Stimulated activated CD4-positive, alpha-beta T cell treated with anti-CD3 and anti-CD28 coated beads, TNF-alpha, amount 100 ng/mL, for 24 hours (primary cell): ENCODE measurements at regions not wholly inside any gene's neighbourhood (a gene's known extent, or its start where the extent isn't known, plus 50 kb on each side); places are given as distances from the start of the nearest gene placed in this dataset.

Source experiments
- DNase-seq, 3 experiments: peaks; one replicate each; pipeline ENCODE4 v3.0.0-alpha.2; 2020; ENCODE audit warnings: low read depth in 3 of 3

DNA sequence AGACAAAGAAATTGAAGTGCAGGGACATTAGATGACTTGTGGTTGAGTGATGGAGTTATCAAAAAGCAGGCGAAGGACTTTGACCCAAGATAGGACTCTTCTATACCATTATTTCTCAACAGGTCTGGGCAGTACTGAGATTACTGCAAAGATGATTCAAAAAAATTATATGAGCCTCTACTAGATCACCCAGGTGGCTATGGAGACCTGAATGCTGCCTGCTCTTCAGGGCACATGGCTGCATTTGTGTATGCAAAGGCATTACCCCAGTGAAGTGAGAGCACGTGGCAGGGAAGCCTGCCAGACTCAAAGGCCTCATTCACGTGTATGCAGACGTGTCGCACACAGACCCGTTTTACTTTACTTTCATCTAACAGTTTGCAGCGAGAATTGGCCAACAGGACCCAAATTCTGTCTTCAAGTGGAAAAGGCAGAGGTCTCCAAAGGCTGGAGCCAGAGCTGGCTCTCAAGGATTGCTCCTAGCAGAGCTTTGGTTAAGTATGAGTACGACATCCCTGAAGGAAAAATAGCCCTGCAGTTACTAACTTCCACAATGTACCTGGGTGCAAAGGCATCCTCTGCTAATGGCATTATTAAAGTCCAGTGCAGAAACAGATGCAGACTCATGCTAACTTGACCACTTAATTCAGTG is 113.8 kb upstream of the ARMC2 start:
- DNase-seq, result no peak

- no peak for DNase-seq
Measured at GRCh38 chr6:108735310-108736001, 112.8 kb upstream of the ARMC2 start.

GRCh38 chr6:108736002-108736361 is 112.2 kb upstream of the ARMC2 start:
- DNase-seq, result no peak

- DNase-seq, result no peak
Measured at GRCh38 chr6:108736832-108737231, 111.4 kb upstream of the ARMC2 start.

DNA sequence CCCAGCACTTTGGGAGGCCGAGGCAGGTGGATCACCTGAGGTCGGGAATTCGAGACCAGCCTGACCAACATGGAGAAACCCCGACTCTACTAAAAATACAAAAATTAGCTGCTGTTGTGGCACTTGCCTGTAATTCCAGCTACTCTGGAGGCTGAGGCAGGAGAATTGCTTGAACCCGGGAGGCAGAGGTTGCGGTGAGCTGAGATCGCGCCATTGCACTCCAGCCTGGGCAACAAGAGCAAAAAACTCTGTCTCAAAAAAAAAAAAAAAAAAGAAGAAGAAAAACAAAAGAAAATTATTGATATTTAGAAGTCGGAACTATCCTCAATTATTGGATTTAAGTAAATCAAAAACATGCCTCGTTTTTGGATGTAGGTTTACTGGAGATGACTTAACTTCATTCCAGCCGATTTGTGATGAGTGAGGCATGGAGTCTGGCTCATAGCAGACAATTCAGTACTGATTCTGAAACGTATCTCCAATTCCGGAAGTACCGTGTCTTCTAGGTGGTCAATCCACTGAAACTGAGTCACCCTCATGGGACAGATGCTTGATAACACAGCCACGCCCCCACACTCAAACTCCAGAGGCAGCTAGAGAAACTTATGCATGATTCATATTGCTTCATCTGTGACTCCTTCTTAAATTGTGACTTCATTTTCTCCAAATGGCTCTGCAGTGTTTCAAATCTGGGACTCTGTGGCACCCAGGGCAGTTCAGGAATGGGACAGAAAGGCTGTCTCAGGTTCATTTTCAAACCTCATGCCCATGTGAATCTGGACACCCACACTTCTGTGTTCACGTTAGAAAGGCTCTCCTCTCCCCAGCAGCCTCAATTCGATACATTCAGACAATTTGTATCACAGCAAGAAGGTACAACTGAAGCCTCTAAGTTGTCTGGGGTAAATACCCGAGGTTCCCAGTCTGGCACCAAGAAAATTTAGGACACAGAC is 110.4 kb upstream of the ARMC2 start:
- DNase-seq, result peak in 1 of 3 experiments; percentile 29

- no peak for DNase-seq
Measured at GRCh38 chr6:108738684-108739416, 109.4 kb upstream of the ARMC2 start.

DNA sequence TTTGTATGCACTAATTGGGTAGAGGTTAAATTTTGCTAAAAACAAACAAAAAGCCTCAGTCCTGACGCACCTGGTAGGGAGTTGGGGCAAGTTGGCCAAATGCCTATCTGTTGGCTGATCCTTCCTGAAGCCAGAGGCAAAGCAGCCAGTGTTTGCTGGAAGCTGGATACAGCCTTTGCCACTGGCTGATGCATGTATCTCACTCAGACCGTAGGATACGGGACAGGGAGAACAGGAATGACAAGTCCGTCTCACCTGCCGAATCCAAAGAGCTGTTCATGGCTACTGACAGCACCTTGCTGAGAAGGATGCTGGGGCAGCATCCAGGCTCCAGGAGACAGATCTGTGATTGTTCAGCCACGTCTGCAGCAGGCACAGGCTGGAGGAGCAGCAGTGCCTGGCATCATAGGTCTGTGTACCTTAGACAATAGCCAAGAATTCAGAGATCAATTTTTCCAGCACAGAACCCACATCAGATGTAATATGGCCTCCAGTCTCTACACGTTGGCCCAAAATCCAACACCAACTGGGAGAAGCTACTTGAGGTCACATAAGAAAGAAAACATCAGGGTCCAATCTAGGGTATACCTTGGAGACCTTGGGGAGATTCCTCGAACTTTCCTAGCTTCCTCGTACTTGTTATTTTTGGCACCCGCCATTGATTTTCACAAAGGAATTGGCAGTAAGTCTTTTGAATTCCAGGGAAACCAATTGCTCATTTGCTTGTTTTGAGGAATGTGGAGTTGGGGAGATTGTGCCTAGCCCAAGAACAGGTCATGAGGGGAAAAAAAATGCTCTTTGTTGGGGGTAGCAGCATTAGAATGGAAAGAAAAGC is 108.5 kb upstream of the ARMC2 start:
- DNase-seq, result no peak

GRCh38 chr6:108741331-108741989 is 106.8 kb upstream of the ARMC2 start:
- DNase-seq, result no peak

DNA sequence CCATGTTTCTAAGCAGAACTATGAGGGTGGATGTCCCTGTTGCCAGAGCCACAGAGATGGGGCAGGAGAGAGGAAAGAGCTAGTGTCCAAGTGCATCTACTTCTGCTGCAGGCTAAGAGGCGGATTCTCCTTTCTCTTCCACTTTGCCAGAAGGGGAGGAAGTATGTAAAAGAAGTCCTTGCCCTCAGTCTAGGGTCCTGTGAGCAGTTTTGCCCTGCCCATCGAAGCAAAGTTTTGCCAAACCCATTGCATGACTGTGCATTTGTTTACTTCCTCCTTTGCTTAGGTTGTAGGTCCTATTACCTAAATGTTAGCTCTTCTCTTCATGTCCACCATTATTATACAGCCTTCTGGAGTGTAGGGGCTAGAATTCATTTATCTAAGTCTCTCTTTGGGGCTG is 106.2 kb upstream of the ARMC2 start:
- no peak for DNase-seq

GRCh38 chr6:108744244-108744972 is 103.8 kb upstream of the ARMC2 start:
- no peak for DNase-seq

GRCh38 chr6:108744996-108745395 is 103.2 kb upstream of the ARMC2 start:
- DNase-seq, result no peak

DNA sequence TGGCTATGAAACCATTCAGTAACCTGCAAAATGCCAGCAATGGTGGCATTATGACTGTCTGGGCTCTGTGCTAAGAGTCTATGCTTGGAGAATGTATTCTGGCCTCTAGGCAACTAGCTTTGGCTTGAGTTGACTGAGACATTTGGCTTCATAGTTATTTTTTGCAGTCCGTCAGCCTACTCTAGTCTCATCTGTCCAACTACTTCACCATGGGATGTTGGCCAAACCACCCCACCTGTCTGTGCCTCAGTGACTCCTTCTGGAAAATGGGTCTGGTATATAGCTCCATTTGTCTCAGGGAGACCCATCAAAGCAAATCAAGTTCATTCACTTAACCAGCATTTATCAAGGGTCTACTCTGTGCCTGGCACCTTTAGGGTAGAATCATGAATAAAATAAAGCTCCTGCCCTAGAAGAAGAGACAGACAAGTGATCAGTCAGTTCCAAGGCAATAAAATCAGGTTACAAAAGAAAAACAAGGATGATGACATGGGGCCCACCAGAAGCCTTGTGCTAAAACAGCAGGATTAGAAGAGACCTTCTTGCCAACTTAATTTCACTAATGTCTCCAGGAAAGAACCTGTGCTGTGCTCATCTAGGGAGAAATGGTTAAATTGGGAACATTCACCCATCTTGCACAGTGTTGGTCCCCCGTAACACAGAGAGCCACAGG is 102.4 kb upstream of the ARMC2 start:
- DNase-seq, result no peak

DNA sequence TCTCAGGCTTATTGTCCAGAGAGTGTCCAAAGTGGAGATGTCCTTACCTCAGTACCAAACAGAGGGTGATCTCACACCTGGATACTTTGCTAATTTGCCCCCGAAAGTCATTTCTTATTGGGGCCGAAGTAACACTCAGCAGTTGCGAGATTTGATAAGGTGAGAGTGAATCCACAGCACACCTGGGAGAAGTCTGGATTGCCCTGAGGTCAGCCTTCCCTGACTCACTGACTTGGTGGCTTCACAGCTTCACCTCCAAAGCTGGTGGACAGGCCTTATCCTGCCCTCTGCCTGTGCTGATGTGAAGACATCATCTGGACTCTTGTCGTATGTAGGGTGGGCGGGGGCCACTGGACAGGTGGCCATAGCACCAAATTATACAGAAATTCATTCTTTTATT is 101.9 kb upstream of the ARMC2 start:
- no peak for DNase-seq

DNA sequence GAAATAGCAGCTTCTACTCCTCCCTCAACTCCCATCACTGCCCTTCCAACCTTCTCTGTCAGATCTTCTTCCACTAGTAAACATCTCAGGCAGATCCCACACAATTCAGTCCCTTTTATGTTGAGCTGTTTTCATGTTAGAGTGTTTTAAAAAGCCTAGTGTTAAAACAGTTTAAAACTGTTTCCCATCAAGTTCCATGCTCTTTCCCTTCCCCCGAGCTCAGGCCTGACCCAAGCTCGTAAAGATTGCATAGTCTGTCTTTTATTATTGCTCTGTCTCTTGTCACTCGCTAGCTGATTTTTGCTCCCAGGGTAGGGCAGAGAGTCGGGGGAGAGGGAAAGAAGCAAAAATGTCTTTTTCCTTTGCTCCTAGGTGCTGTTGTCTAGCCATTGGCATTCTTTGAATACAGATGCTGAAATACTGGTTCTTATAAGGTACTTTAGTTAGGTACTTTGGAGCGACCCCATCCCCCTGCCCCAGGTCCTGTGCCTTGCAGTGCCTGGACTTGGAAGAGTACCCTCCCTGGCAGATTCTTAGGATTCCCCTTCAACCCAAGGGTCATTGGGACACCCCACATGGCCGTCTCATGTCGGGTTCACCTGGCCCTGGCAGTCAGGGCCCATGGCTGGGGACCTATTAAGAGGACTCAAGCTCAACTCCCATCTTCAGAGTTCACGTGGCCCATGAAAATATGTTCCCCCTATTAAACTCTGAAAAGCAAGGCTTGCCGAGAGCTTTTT is 101.2 kb upstream of the ARMC2 start:
- DNase-seq, result no peak

GRCh38 chr6:108748055-108748454 is 100.2 kb upstream of the ARMC2 start:
- no peak for DNase-seq

DNA sequence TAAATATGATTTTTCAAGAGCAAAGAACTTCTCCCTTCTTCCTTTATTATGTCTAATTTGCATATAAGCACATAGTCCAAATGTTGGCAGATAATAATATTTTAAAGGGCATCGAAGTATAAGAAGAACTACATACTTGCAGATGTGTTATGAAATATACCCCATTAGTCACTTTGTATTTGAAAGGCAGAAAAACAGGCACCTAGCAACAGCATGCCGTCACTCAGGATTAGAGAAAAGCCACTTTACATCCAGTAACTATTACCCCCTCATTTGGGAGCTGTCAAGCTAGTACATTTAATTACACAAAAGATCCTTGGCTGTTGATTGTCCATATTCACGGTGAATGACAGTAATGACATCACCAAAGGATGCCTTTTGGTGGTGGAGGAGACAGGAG is 99.3 kb upstream of the ARMC2 start:
- no peak for DNase-seq

DNA sequence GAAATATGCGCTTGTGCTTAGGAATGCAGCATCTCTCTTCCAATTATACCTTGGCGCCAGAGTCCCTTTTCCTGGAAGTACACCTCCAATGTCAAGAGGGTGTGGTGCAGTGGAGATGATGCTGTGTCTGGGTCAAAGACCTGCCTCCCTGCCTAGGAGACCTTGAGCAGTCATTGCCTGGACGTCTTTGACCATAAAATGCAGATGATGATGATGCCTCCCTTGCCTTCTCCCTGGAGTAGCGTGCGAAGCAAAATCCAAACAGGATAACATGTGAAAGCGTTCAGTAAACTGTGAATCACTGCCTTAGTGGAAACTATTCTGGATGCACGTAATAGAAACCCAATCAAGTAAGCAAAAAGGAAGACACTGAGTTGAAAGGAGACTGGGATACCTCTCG is 97.4 kb upstream of the ARMC2 start:
- DNase-seq, result no peak

GRCh38 chr6:108751282-108751681 is 96.9 kb upstream of the ARMC2 start:
- no peak for DNase-seq
